ENCODE measurements at regions not wholly inside any gene's neighbourhood (a gene's known extent, or its start where the extent isn't known, plus 50 kb on each side); places are given as distances from the start of the nearest gene placed in this dataset.
"Not testable (repeated sequence)": the region's sequence is repeated elsewhere in the genome, so short reads cannot be mapped to it uniquely, and the experiment has no call there.

- DNase-seq (ENCODE audit: low spot score): no peak
- Histone ChIP-seq H3K27ac (no peak overlapping the region), H3K27me3 (replicated peaks; ENCODE audit: insufficient read depth) (no peaks in the 10 kb centered on the region), H3K9me3 (no peaks in the 10 kb centered on the region), H3K36me3 (no peaks in the 10 kb centered on the region), H3K4me1 (replicated peaks) (no peaks in the 10 kb centered on the region), H3K4me3 (no peak overlapping the region)
- TF ChIP-seq POLR2AphosphoS5 (IDR thresholded peaks at IDR 0.05): no peak
- WGBS: 73% methylated on average over 4 of the region's 4 CpGs
- intact Hi-C loops (cut with DNase I): no loop called here
Measured at GRCh38 chr2:184444623-184445223, 153.6 kb upstream of the ZNF804A start.

- DNase-seq (ENCODE audit: low spot score): no peak
- TF ChIP-seq POLR2A (IDR thresholded peaks at IDR 0.05) (no peak), POLR2AphosphoS5 (IDR thresholded peaks at IDR 0.05) (no peak), CTCF (IDR thresholded peaks at IDR 0.05) (no peak)
- 90% methylated on average over 2 of the region's 2 CpGs for WGBS
- Histone ChIP-seq H3K4me1 (replicated peaks) (no peaks in the 10 kb centered on the region), H3K4me3 (no peak overlapping the region), H3K9me3 (no peaks in the 10 kb centered on the region), H3K27me3 (replicated peaks; ENCODE audit: insufficient read depth) (no peaks in the 10 kb centered on the region), H3K36me3 (no peaks in the 10 kb centered on the region), H3K27ac (no peak overlapping the region)
- intact Hi-C loops (cut with DNase I): no loop called here
Measured at GRCh38 chr2:184449760-184450159, 148.6 kb upstream of the ZNF804A start.

GRCh38 chr2:184452907-184453306 lies 145.4 kb upstream of the ZNF804A start:
- Histone ChIP-seq H3K27ac (no peak overlapping the region), H3K4me1 (replicated peaks) (no peaks in the 10 kb centered on the region), H3K36me3 (no peaks in the 10 kb centered on the region), H3K4me3 (no peak overlapping the region), H3K9me3 (no peaks in the 10 kb centered on the region), H3K27me3 (replicated peaks; ENCODE audit: insufficient read depth) (no peaks in the 10 kb centered on the region)
- intact Hi-C loops (cut with DNase I): no loop called here
- DNase-seq (ENCODE audit: low spot score): no peak
- TF ChIP-seq POLR2AphosphoS5 (IDR thresholded peaks at IDR 0.05): no peak
- TF ChIP-seq POLR2A (IDR thresholded peaks at IDR 0.05): no peak
- TF ChIP-seq CTCF (IDR thresholded peaks at IDR 0.05): no peak

GRCh38 chr2:184455624-184456023 lies 142.7 kb upstream of the ZNF804A start:
- Histone ChIP-seq H3K27ac (no peak overlapping the region), H3K4me1 (replicated peaks) (no peaks in the 10 kb centered on the region), H3K27me3 (replicated peaks; ENCODE audit: insufficient read depth) (no peaks in the 10 kb centered on the region), H3K4me3 (no peak overlapping the region), H3K36me3 (no peaks in the 10 kb centered on the region), H3K9me3 (no peaks in the 10 kb centered on the region)
- DNase-seq (ENCODE audit: low spot score): no peak
- WGBS: 90% methylated on average over 1 of the region's 1 CpG
- TF ChIP-seq POLR2A (IDR thresholded peaks at IDR 0.05) (no peak), CTCF (IDR thresholded peaks at IDR 0.05) (no peak), POLR2AphosphoS5 (IDR thresholded peaks at IDR 0.05) (no peak)
- intact Hi-C loops (cut with DNase I): no loop called here

- DNase-seq (ENCODE audit: low spot score); H3K4me3 ChIP-seq; H3K36me3 ChIP-seq; H3K27ac ChIP-seq; H3K4me1 ChIP-seq (replicated peaks); intact Hi-C loops (cut with DNase I); H3K9me3 ChIP-seq; H3K27me3 ChIP-seq (replicated peaks; ENCODE audit: insufficient read depth): not testable (repeated sequence)
- WGBS: 94% methylated on average over 10 of the region's 10 CpGs
Measured at GRCh38 chr2:184456693-184457092, 141.6 kb upstream of the ZNF804A start.

- WGBS: 51% methylated on average over 4 of the region's 4 CpGs
- intact Hi-C loops (cut with DNase I): no loop called here
- Histone ChIP-seq H3K9me3 (no peaks in the 10 kb centered on the region), H3K4me1 (replicated peaks) (no peaks in the 10 kb centered on the region), H3K27me3 (replicated peaks; ENCODE audit: insufficient read depth) (no peaks in the 10 kb centered on the region), H3K36me3 (no peaks in the 10 kb centered on the region), H3K4me3 (no peak overlapping the region), H3K27ac (no peak overlapping the region)
- DNase-seq (ENCODE audit: low spot score): no peak
- no peak for TF ChIP-seq POLR2AphosphoS5 (IDR thresholded peaks at IDR 0.05)
- TF ChIP-seq POLR2A (IDR thresholded peaks at IDR 0.05): no peak
- no peak for TF ChIP-seq CTCF (IDR thresholded peaks at IDR 0.05)
Measured at GRCh38 chr2:184463102-184463865, 135.0 kb upstream of the ZNF804A start.
